Caco-2 (cell line): ENCODE measurements at regions not wholly inside any gene's neighbourhood (a gene's known extent, or its start where the extent isn't known, plus 50 kb on each side); places are given as distances from the start of the nearest gene placed in this dataset.

ENCODE experiments used
- BruUV-seq: library from RNA; stranded (reverse); fragments of 400-500 nt; replicated peaks from 2 replicates; lab custom pipeline; 2021; lab: Mats Ljungman, UMichigan
- CTCF ChIA-PET: fragments of 300-600 bp; sonication (Branson Sonifier 250); formaldehyde crosslinking; loops from one replicate; lab custom pipeline; 2022; ENCODE audit warnings: antibody characterized with exemption; lab: Charles Lee
- POLR2A ChIA-PET: fragments of 300-600 bp; sonication (Branson Sonifier 250); formaldehyde crosslinking; loops from one replicate; lab custom pipeline; 2022; ENCODE audit warnings: antibody characterized with exemption; lab: Charles Lee
- DNase-seq, 2 experiments: peaks; one replicate each; pipeline versions ENCODE4 v3.0.0 to v3.0.0-alpha.2; 2020 to 2022
- H3K27me3 ChIP-seq: replicated peaks from 2 replicates; pipeline ENCODE4 v1.6.0; 2011; ENCODE audit warnings: low read length; ENCODE audit not compliant: control insufficient read depth, insufficient read depth
- H3K36me3 ChIP-seq: 2 replicates; pipeline ENCODE4 v1.5.1; 2011; ENCODE audit warnings: low read length; ENCODE audit not compliant: control insufficient read depth, insufficient read depth
- H3K4me1 ChIP-seq: fragments of 250-450 bp; sonication (Bioruptor Pico); 2 replicates; pipeline ENCODE4 v1.5.1; 2020; ENCODE audit warnings: mild to moderate bottlenecking
- H3K4me3 ChIP-seq: 2 replicates; pipeline ENCODE4 v1.5.1; 2011; ENCODE audit warnings: low read depth, mild to moderate bottlenecking, control low read depth, low read length
- H3K9me3 ChIP-seq: fragments of 250-450 bp; sonication (Bioruptor Pico); 2 replicates; pipeline ENCODE4 v1.5.1; 2020; ENCODE audit warnings: mild to moderate bottlenecking, moderate library complexity
- H3K27ac Mint-ChIP-seq: one replicate; pipeline ENCODE4 v1.8.0; 2022; ENCODE audit warnings: mixed read lengths; ENCODE audit not compliant: unreplicated experiment
- H3K27me3 Mint-ChIP-seq: one replicate; pipeline ENCODE4 v1.8.0; 2022; ENCODE audit warnings: mixed read lengths; ENCODE audit not compliant: insufficient read depth, unreplicated experiment
- H3K36me3 Mint-ChIP-seq: one replicate; pipeline ENCODE4 v1.8.0; 2022; ENCODE audit warnings: mild to moderate bottlenecking, mixed read lengths; ENCODE audit not compliant: insufficient read depth, unreplicated experiment
- H3K4me1 Mint-ChIP-seq: one replicate; pipeline ENCODE4 v1.8.0; 2022; ENCODE audit warnings: low read depth, mixed read lengths; ENCODE audit not compliant: unreplicated experiment
- H3K4me3 Mint-ChIP-seq: one replicate; pipeline ENCODE4 v1.8.0; 2022; ENCODE audit warnings: mild to moderate bottlenecking, moderate library complexity, mixed read lengths; ENCODE audit not compliant: unreplicated experiment
- H3K9me3 Mint-ChIP-seq: one replicate; pipeline ENCODE4 v1.8.0; 2022; ENCODE audit warnings: mixed read lengths; ENCODE audit not compliant: unreplicated experiment
- intact Hi-C: fragments of 100-400 bp; cut with micrococcal nuclease; formaldehyde crosslinking; loops from one replicate; pipeline ENCODE4 v1.10.0; 2022; ENCODE audit not compliant: unreplicated experiment
- TF ChIP-seq, protein P1 (sequence below), 2 experiments: fragments of 200-600 bp in 1 of 2; IDR thresholded peaks; 1 replicate in 1 of 2; 2 replicates in 1 of 2; pipeline versions ENCODE4 v1.5.1 to v1.8.0; 2011 to 2022; ENCODE audit warnings: antibody characterized with exemption in 1 of 2, control low read depth in 1 of 2, inconsistent platforms in 1 of 2, low read depth in 1 of 2, low read length in 1 of 2, mild to moderate bottlenecking in 1 of 2, moderate library complexity in 1 of 2; ENCODE audit not compliant: insufficient read depth in 1 of 2, severe bottlenecking in 1 of 2, unreplicated experiment in 1 of 2

DNA sequence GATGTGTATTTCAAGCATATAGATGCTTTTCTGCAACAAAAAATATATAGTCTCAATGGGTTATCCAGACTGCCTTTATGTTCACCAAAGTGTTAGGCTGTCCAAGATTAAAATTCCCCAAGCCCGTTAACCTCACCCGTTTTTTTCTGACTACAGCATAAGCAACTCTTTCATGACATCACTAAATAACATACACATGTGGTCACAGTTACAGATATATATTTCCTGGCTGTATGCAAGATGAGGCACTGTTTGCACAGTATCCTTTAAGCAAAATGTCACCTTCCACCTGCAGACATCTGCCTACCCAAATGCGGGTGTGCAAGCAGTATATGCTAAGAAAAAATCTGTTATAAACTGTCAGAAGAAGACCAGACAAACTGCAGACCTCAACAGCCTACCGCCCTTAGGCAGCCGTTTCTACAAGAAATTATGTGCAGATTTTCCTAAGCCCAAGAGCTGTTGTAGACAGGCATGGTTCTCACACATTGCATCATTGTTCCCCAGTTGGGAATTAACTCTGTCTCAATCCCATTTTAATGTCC, 183.1 kb upstream of the MXRA5 start:
- H3K27ac Mint-ChIP-seq = no peak overlapping the region
- CTCF ChIA-PET = no interaction called here

DNA sequence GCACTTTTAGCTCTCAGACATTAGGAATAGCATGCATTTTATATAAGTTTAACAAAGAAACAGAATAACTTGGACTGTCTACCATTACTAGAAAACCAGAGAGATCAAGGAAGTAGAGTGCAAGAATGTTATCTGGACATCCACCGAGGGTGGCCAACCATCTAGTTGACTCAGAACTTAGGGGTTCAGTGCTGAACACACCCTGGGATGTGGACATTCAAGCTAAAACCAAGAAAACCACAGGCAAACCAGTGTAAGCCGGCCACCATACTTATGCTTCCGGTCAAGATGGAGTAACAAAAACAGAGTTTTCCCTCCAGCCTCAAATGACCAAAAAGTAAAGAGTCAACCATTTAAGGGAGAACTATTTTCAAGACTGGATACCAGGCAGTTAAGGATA, 181.4 kb upstream of the MXRA5 start:
- Histone ChIP-seq H3K4me1 (no peaks in the 10 kb centered on the region), H3K27me3 (no peaks in the 10 kb centered on the region), H3K9me3 (no peaks in the 10 kb centered on the region), H3K36me3 (no peaks in the 10 kb centered on the region), H3K4me3 (no peak overlapping the region)
- Mint-ChIP-seq H3K9me3 (no peaks in the 10 kb centered on the region), H3K27me3 (no peaks in the 10 kb centered on the region), H3K4me3 (no peak overlapping the region), H3K4me1 (no peaks in the 10 kb centered on the region), H3K27ac (no peak overlapping the region), H3K36me3 (no peaks in the 10 kb centered on the region)
- TF ChIP-seq, protein P1, sequence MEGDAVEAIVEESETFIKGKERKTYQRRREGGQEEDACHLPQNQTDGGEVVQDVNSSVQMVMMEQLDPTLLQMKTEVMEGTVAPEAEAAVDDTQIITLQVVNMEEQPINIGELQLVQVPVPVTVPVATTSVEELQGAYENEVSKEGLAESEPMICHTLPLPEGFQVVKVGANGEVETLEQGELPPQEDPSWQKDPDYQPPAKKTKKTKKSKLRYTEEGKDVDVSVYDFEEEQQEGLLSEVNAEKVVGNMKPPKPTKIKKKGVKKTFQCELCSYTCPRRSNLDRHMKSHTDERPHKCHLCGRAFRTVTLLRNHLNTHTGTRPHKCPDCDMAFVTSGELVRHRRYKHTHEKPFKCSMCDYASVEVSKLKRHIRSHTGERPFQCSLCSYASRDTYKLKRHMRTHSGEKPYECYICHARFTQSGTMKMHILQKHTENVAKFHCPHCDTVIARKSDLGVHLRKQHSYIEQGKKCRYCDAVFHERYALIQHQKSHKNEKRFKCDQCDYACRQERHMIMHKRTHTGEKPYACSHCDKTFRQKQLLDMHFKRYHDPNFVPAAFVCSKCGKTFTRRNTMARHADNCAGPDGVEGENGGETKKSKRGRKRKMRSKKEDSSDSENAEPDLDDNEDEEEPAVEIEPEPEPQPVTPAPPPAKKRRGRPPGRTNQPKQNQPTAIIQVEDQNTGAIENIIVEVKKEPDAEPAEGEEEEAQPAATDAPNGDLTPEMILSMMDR (IDR thresholded peaks at IDR 0.05; ENCODE audit: insufficient read depth in 1 of 2, low read depth in 1 of 2, low read length in 1 of 2, severe bottlenecking in 1 of 2, unreplicated experiment in 1 of 2) = no peak
- intact Hi-C loops = no loop called here
- DNase-seq = no peak
- POLR2A ChIA-PET = no interaction called here
- no TSS peak for BruUV-seq
- CTCF ChIA-PET = no interaction called here

More for the DNA sequence above, 183.1 kb upstream of the MXRA5 start:
- H3K9me3 Mint-ChIP-seq = no peaks in the 10 kb centered on the region
- no peaks in the 10 kb centered on the region for H3K36me3 Mint-ChIP-seq
- BruUV-seq = no TSS peak
- no peaks in the 10 kb centered on the region for H3K9me3 ChIP-seq
- no peaks in the 10 kb centered on the region for H3K27me3 ChIP-seq
- H3K4me3 ChIP-seq = no peak overlapping the region
- POLR2A ChIA-PET = no interaction called here
- TF ChIP-seq, protein P1 (IDR thresholded peaks at IDR 0.05; ENCODE audit: insufficient read depth in 1 of 2, low read depth in 1 of 2, low read length in 1 of 2, severe bottlenecking in 1 of 2, unreplicated experiment in 1 of 2) = no peak
- no peak overlapping the region for H3K4me3 Mint-ChIP-seq
- no peaks in the 10 kb centered on the region for H3K4me1 ChIP-seq
- H3K36me3 ChIP-seq = no peaks in the 10 kb centered on the region
- H3K27me3 Mint-ChIP-seq = no peaks in the 10 kb centered on the region
- intact Hi-C loops = no loop called here
- no peak for DNase-seq
- H3K4me1 Mint-ChIP-seq = no peaks in the 10 kb centered on the region

DNA sequence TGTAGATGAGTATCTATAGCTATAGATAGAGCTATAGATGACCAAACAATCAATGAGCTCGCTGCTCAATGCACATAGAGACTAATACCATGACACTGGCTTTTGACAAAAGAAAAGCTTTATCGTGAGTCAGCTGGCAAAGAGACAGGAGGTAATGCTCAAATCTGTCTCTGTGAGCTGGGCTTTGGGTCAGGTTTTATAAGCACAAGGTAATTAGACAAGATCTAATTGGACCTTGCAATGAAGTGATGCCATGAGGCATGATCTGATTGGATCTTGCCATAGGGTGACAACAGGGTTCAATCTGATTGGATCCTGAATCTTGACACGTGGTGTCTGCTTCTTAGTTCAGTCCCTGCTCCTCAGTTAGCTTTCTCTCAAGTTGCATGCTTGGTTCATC, 180.7 kb upstream of the MXRA5 start:
- no peaks in the 10 kb centered on the region for H3K36me3 ChIP-seq
- no peak overlapping the region for H3K4me3 ChIP-seq
- no peak for DNase-seq
- intact Hi-C loops = no loop called here
- Mint-ChIP-seq H3K4me1 (no peaks in the 10 kb centered on the region), H3K9me3 (no peaks in the 10 kb centered on the region), H3K36me3 (no peaks in the 10 kb centered on the region), H3K27ac (no peak overlapping the region), H3K27me3 (no peaks in the 10 kb centered on the region), H3K4me3 (no peak overlapping the region)
- H3K9me3 ChIP-seq = no peaks in the 10 kb centered on the region
- no peaks in the 10 kb centered on the region for H3K27me3 ChIP-seq
- POLR2A ChIA-PET = no interaction called here
- BruUV-seq = no TSS peak
- CTCF ChIA-PET = no interaction called here
- H3K4me1 ChIP-seq = no peaks in the 10 kb centered on the region
- TF ChIP-seq, protein P1 (IDR thresholded peaks at IDR 0.05; ENCODE audit: insufficient read depth in 1 of 2, low read depth in 1 of 2, low read length in 1 of 2, severe bottlenecking in 1 of 2, unreplicated experiment in 1 of 2) = no peak
